Tibial nerve (tissue), 3 donors: ENCODE measurements at regions not wholly inside any gene's neighbourhood (a gene's known extent, or its start where the extent isn't known, plus 50 kb on each side); places are given as distances from the start of the nearest gene placed in this dataset.

Experiments
- CTCF ChIP-seq, 5 experiments: fragments of 200-600 bp in 3 of 5; fragments of 450-650 bp in 2 of 5; sonication (generic) in 3 of 5; IDR thresholded peaks; one replicate each; pipeline ENCODE4 v1.5.1; 2016 to 2019; ENCODE audit warnings: antibody characterized with exemption in 5 of 5, mild to moderate bottlenecking in 3 of 5, moderate library complexity in 2 of 5
- POLR2A ChIP-seq, 2 donors: fragments of 450-650 bp; IDR thresholded peaks; one replicate each; pipeline ENCODE4 v1.6.1; 2017; ENCODE audit warnings: antibody characterized with exemption in 2 of 2, mild to moderate bottlenecking in 2 of 2, moderate library complexity in 2 of 2

GRCh38 chr5:72692231-72692637 is 124.2 kb upstream of the TNPO1 start:
- TF ChIP-seq POLR2A (IDR thresholded peaks at IDR 0.05) (no peak), CTCF (IDR thresholded peaks at IDR 0.05) (no peak)
